ENCODE measurements at regions not wholly inside any gene's neighbourhood (a gene's known extent, or its start where the extent isn't known, plus 50 kb on each side); places are given as distances from the start of the nearest gene placed in this dataset.

DNA sequence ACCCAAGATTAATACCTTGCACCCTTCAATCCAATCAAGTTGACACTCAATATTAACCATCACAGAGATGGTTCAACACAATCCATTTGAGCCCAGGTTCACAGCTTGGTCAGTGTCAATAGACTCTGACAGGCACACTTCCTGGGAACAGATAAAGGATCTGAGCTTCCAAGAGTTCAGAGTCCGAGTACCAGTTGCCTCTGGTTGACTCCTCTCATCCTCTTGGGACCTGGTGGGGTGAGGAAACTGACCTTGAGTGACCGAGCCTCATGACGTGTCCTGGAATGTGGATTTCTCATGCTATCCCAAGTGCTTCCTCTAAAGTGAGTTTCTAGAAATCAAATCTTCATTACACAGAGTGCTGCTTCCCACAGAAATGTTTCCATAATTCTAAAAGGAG is 162.0 kb downstream of the CYP26A1 start:
- Histone ChIP-seq H3K27me3 (ENCODE audit: control insufficient read depth, insufficient read depth, low read length) (peaks cover 2% of the 10 kb centered on the region), H3K4me3 (ENCODE audit: low read depth, low read length) (no peak overlapping the region), H3K36me3 (ENCODE audit: control insufficient read depth, insufficient read depth, low read length) (no peaks in the 10 kb centered on the region)
- CTCF ChIA-PET: interaction anchor here (1.5 kb wide), 1 partner anchor 11 kb away, joined by 3 read pairs; no protein-coding TSS in a partner anchor
- POLR2A ChIA-PET: no interaction called here
- TF ChIP-seq, protein P1, sequence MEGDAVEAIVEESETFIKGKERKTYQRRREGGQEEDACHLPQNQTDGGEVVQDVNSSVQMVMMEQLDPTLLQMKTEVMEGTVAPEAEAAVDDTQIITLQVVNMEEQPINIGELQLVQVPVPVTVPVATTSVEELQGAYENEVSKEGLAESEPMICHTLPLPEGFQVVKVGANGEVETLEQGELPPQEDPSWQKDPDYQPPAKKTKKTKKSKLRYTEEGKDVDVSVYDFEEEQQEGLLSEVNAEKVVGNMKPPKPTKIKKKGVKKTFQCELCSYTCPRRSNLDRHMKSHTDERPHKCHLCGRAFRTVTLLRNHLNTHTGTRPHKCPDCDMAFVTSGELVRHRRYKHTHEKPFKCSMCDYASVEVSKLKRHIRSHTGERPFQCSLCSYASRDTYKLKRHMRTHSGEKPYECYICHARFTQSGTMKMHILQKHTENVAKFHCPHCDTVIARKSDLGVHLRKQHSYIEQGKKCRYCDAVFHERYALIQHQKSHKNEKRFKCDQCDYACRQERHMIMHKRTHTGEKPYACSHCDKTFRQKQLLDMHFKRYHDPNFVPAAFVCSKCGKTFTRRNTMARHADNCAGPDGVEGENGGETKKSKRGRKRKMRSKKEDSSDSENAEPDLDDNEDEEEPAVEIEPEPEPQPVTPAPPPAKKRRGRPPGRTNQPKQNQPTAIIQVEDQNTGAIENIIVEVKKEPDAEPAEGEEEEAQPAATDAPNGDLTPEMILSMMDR (IDR thresholded peaks at IDR 0.05; ENCODE audit: insufficient read depth, low read depth, low read length): no peak
- no peak for DNase-seq (ENCODE audit: low read depth)

DNA sequence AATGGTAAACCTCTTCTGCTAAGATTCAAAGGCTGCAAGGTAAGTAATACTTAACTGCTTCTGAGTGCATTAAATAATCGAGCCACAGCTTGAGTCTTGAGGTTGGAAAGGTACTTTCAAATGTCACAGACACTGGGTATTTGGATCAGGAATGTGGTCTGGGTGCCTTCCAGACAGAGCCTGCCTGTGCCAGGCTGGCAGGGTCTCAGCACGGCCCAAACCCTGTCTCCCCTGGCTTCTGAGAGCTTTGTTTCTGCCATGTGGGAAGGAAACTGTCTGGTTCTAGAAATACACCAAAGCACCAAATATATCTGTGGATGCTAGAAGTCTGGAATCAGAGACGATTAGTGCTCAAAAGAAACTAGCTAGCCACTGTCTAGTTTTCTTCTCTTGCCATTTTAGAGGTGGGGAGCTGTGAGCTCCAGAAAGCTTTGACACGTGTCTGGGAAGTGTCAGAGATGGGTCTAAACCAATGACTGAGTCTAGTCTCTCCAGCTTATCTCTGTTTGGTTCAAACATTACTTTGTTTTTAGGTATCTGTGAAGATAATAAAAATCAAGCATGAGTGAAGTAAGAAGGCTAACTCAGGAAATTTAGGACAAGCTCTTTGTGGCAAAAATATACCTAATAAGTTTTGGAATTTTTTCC is 162.8 kb downstream of the CYP26A1 start:
- Histone ChIP-seq H3K36me3 (ENCODE audit: control insufficient read depth, insufficient read depth, low read length) (no peaks in the 10 kb centered on the region), H3K4me3 (ENCODE audit: low read depth, low read length) (no peak overlapping the region), H3K27me3 (ENCODE audit: control insufficient read depth, insufficient read depth, low read length) (peaks cover 4% of the 10 kb centered on the region)
- ChIA-PET POLR2A (no interaction called here), CTCF (interaction anchor here (0.6 to 1.5 kb wide), 2 partner anchors 9 to 12 kb away, joined by 3 read pairs; no protein-coding TSS in a partner anchor)
- no peak for DNase-seq (ENCODE audit: low read depth)
- TF ChIP-seq, protein P1 (IDR thresholded peaks at IDR 0.05; ENCODE audit: insufficient read depth, low read depth, low read length): no peak

DNA sequence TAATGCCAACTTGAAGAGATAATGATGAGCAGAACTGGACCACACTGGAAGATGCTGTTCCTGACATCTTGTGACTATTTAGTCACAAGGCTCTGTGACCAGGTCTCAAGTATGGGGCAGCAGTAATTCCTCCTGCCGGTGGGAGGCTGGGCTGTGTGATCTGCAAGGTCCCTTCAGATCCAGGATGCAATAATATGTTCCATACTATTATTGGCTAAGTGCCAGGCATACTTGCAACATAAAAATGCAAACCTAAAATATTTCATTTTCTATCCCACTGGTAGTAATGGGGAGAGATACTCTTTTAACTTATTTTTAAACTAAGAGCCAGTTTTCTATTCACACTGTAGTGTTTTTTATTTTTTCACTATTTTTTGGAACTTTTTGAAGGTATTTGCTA is 171.5 kb downstream of the CYP26A1 start:
- peaks cover 6% of the 10 kb centered on the region; the same call in 1 of the 2 replicates for H3K27me3 ChIP-seq (ENCODE audit: control insufficient read depth, insufficient read depth, low read length)
- TF ChIP-seq, protein P1 (IDR thresholded peaks at IDR 0.05; ENCODE audit: insufficient read depth, low read depth, low read length): no peak
- no peak overlapping the region for H3K4me3 ChIP-seq (ENCODE audit: low read depth, low read length)
- POLR2A ChIA-PET: no interaction called here
- DNase-seq (ENCODE audit: low read depth): no peak
- H3K36me3 ChIP-seq (ENCODE audit: control insufficient read depth, insufficient read depth, low read length): no peaks in the 10 kb centered on the region
- CTCF ChIA-PET: interaction anchor here (0.6 to 1.1 kb wide), 2 partner anchors 8 to 22 kb away, joined by 3 read pairs; no protein-coding TSS in a partner anchor

DNA sequence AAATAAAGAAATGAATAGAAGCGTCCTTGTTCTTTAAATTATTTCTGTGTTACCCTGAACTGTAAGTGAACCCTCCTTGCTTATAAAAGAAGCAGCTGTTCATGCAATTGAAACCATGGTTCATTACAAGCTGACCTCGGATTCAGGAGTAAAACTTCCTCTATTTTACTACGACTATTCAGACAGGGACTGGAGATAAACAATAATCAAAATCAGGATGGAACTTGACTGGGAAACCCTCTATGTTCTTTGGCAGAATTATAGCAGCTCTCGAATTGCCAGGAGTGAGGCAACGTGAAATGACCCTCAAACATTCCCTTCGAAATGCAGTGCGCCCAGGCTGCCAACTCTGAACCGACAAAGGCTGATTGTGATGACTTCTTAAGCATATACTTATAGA is 172.1 kb downstream of the CYP26A1 start:
- peaks cover 4% of the 10 kb centered on the region; the same call in 1 of the 2 replicates for H3K27me3 ChIP-seq (ENCODE audit: control insufficient read depth, insufficient read depth, low read length)
- no peak overlapping the region for H3K4me3 ChIP-seq (ENCODE audit: low read depth, low read length)
- POLR2A ChIA-PET: no interaction called here
- H3K36me3 ChIP-seq (ENCODE audit: control insufficient read depth, insufficient read depth, low read length): no peaks in the 10 kb centered on the region
- DNase-seq (ENCODE audit: low read depth): no peak
- TF ChIP-seq, protein P1 (IDR thresholded peaks at IDR 0.05; ENCODE audit: insufficient read depth, low read depth, low read length): no peak
- CTCF ChIA-PET: interaction anchor here (0.6 to 1.1 kb wide), 2 partner anchors 9 to 23 kb away, joined by 3 read pairs; no protein-coding TSS in a partner anchor

DNA sequence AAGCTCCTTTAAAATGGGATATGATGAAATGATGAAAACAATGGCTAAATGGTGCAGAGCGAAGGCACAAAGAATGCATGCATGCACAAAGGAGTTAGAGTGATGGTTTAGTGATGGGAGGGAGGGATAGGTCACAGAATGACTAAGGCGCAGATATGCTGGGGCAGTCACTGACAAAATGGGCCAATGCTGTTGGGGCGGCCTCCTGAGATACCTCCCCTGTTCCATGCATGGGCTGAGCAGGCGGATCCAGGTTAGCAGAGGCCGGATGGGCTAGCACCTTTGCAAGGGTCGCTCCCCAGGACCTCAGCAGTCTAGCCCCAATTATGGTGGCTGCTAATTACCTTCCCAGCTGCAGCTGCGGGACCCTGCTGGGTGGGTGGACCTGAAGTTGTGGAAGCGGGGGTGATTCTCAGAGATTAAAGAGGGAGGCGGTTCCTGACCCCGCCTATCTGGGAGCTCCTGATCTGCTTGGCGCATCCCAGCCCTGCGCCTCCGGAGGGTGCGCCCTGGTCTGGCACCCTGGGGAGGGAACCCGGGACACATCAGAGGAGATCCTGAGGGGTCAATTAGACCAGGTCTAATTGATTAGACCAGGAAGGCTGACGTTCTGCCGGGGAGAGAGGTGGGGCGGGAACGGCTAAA is 175.0 kb downstream of the CYP26A1 start:
- CTCF ChIA-PET: no interaction called here

More for the DNA sequence above, 175.0 kb downstream of the CYP26A1 start:
- POLR2A ChIA-PET: no interaction called here
- Histone ChIP-seq H3K27me3 (ENCODE audit: control insufficient read depth, insufficient read depth, low read length) (0 out of 2 replicates have a peak, but pooled peaks cover 2% of the 10 kb centered on the region), H3K4me3 (ENCODE audit: low read depth, low read length) (no peak overlapping the region), H3K36me3 (ENCODE audit: control insufficient read depth, insufficient read depth, low read length) (no peaks in the 10 kb centered on the region)
- no peak for DNase-seq (ENCODE audit: low read depth)
- TF ChIP-seq, protein P1 (IDR thresholded peaks at IDR 0.05; ENCODE audit: insufficient read depth, low read depth, low read length): no peak

Data from BJ (cell line).